Eye (tissue), 1 donor: ENCODE measurements at regions not wholly inside any gene's neighbourhood (a gene's known extent, or its start where the extent isn't known, plus 50 kb on each side); places are given as distances from the start of the nearest gene placed in this dataset.
A peak's percentile ranks its signal among the peaks of the same experiment; 100 is the strongest.

Source experiments
- DNase-seq: peaks from one replicate; pipeline ENCODE4 v3.0.0-alpha.2; 2015

- no peak for DNase-seq
These were observed 87.2 kb upstream of the NSMCE3 start for GRCh38 chr15:29356786-29357185.

GRCh38 chr15:29355477-29355876 is 85.9 kb upstream of the NSMCE3 start:
- DNase-seq = no peak

- no peak for DNase-seq
These were observed 82.8 kb upstream of the NSMCE3 start for GRCh38 chr15:29352402-29352801.

- no peak for DNase-seq
These were observed 79.6 kb upstream of the NSMCE3 start for GRCh38 chr15:29349196-29349595.

GRCh38 chr15:29348336-29348914 is 78.8 kb upstream of the NSMCE3 start:
- DNase-seq = peak; percentile 63

- DNase-seq = no peak
These were observed 77.4 kb upstream of the NSMCE3 start for GRCh38 chr15:29346998-29347397.

GRCh38 chr15:29345549-29346525 is 76.2 kb upstream of the NSMCE3 start:
- no peak for DNase-seq

GRCh38 chr15:29344474-29344873 is 74.9 kb upstream of the NSMCE3 start:
- DNase-seq = no peak

GRCh38 chr15:29343229-29343628 is 73.6 kb upstream of the NSMCE3 start:
- no peak for DNase-seq

GRCh38 chr15:29342201-29342600 is 72.6 kb upstream of the NSMCE3 start:
- DNase-seq = no peak

- DNase-seq = no peak
These were observed 67.7 kb upstream of the NSMCE3 start for GRCh38 chr15:29337156-29337959.

- DNase-seq = no peak
These were observed 64.9 kb upstream of the NSMCE3 start for GRCh38 chr15:29334544-29334943.

GRCh38 chr15:29333261-29333660 is 63.6 kb upstream of the NSMCE3 start:
- DNase-seq = no peak

GRCh38 chr15:29331669-29332068 is 62.0 kb upstream of the NSMCE3 start:
- no peak for DNase-seq

GRCh38 chr15:29331071-29331470 is 61.4 kb upstream of the NSMCE3 start:
- DNase-seq = peak; percentile 50

GRCh38 chr15:29324746-29325145 is 55.1 kb upstream of the NSMCE3 start:
- DNase-seq = no peak

GRCh38 chr15:29323557-29323956 is 53.9 kb upstream of the NSMCE3 start:
- DNase-seq = no peak

- no peak for DNase-seq
These were observed 52.8 kb upstream of the NSMCE3 start for GRCh38 chr15:29322415-29322814.

GRCh38 chr15:29320420-29320819 is 50.8 kb upstream of the NSMCE3 start:
- DNase-seq = no peak

GRCh38 chr15:29319823-29320222 is 50.2 kb upstream of the NSMCE3 start:
- no peak for DNase-seq
